ENCODE measurements at regions not wholly inside any gene's neighbourhood (a gene's known extent, or its start where the extent isn't known, plus 50 kb on each side); places are given as distances from the start of the nearest gene placed in this dataset.

GRCh38 chr1:173406783-173407230 lies 70.3 kb upstream of the PRDX6 start:
- intact Hi-C loops (cut with DNase I) = loop anchor here in 3 of 10 donors (5.0 to 10.0 kb wide), 2 partner anchors 150 to 152 kb away; no protein-coding TSS in a partner anchor
- 58 to 74% (median 67%) methylated on average over 8 of the region's 8 CpGs for WGBS, 4 donors
- Histone ChIP-seq H3K9me3 (no peaks in the 10 kb centered on the region), H3K27ac (no peak overlapping the region), H3K4me3 (peak overlapping the region in 10 of 12 donors; percentile 7 to 44 (median 36)), H3K4me1 (peaks cover 0 to 36% (median 7%) of the 10 kb centered on the region in 12 donors), H3K36me3 (no peaks in the 10 kb centered on the region), H3K27me3 (no peaks in the 10 kb centered on the region)
- DNase-seq (no peak), ATAC-seq (peak in 2 of 4 donors; percentile 26 to 50)
- TF ChIP-seq POLR2A (IDR thresholded peaks at IDR 0.05) = no peak
- TF ChIP-seq CTCF (IDR thresholded peaks at IDR 0.05) = no peak

- ATAC-seq = no peak
- H3K27ac ChIP-seq = no peak overlapping the region
- DNase-seq = no peak
- no peaks in the 10 kb centered on the region for H3K27me3 ChIP-seq
- H3K36me3 ChIP-seq = no peaks in the 10 kb centered on the region
- H3K4me3 ChIP-seq = no peak overlapping the region
- H3K9me3 ChIP-seq = no peaks in the 10 kb centered on the region
- peaks cover 0 to 41% (median 7%) of the 10 kb centered on the region in 12 donors for H3K4me1 ChIP-seq
- intact Hi-C loops (cut with DNase I) = loop anchor here in 3 of 10 donors (5.0 to 10.0 kb wide), 2 partner anchors 151 to 153 kb away; no protein-coding TSS in a partner anchor
- TF ChIP-seq POLR2A (IDR thresholded peaks at IDR 0.05) (no peak), CTCF (IDR thresholded peaks at IDR 0.05) (no peak)
Measured at GRCh38 chr1:173407846-173408245, 69.3 kb upstream of the PRDX6 start.

- WGBS, 4 donors = 97 to 100% (median 98%) methylated on average over 1 of the region's 1 CpG
- no peaks in the 10 kb centered on the region for H3K9me3 ChIP-seq
- H3K27ac ChIP-seq = no peak overlapping the region
- H3K27me3 ChIP-seq = no peaks in the 10 kb centered on the region
- H3K36me3 ChIP-seq = no peaks in the 10 kb centered on the region
- TF ChIP-seq POLR2A (IDR thresholded peaks at IDR 0.05) (no peak), CTCF (IDR thresholded peaks at IDR 0.05) (no peak)
- no peak overlapping the region for H3K4me3 ChIP-seq
- H3K4me1 ChIP-seq = peaks cover 0 to 48% (median 13%) of the 10 kb centered on the region in 12 donors
- no peak for DNase-seq
- intact Hi-C loops (cut with DNase I) = loop anchor here in 3 of 10 donors (5.0 to 10.0 kb wide), 2 partner anchors 152 to 154 kb away; no protein-coding TSS in a partner anchor
- no peak for ATAC-seq
Measured at GRCh38 chr1:173408886-173409285, 68.2 kb upstream of the PRDX6 start.

GRCh38 chr1:173409613-173410012 lies 67.5 kb upstream of the PRDX6 start:
- intact Hi-C loops (cut with DNase I) = loop anchor here in 8 of 10 donors (5.0 to 10.0 kb wide), 4 partner anchors 152 to 665 kb away; no protein-coding TSS in a partner anchor
- TF ChIP-seq CTCF (IDR thresholded peaks at IDR 0.05) (no peak), POLR2A (IDR thresholded peaks at IDR 0.05) (no peak)
- Histone ChIP-seq H3K27ac (no peak overlapping the region), H3K36me3 (no peaks in the 10 kb centered on the region), H3K9me3 (no peaks in the 10 kb centered on the region), H3K4me1 (peaks cover 0 to 54% (median 18%) of the 10 kb centered on the region in 12 donors), H3K4me3 (no peak overlapping the region), H3K27me3 (no peaks in the 10 kb centered on the region)
- 7 to 18% (median 13%) methylated on average over 3 of the region's 3 CpGs for WGBS, 4 donors
- ATAC-seq (peak in 3 of 4 donors; percentile 63 to 65 (median 64)), DNase-seq (peak; percentile 51 to 71 (median 56))

All from heart left ventricle (tissue), 16 donors.